HG02588 (cell line): ENCODE measurements at regions not wholly inside any gene's neighbourhood (a gene's known extent, or its start where the extent isn't known, plus 50 kb on each side); places are given as distances from the start of the nearest gene placed in this dataset.
"Not testable (repeated sequence)": the region's sequence is repeated elsewhere in the genome, so short reads cannot be mapped to it uniquely, and the experiment has no call there.

Source experiments
- ATAC-seq: cut with Tn5 transposase; IDR thresholded peaks from one replicate; pipeline ENCODE4 v1.9.1; 2021; ENCODE audit warnings: mild to moderate bottlenecking, moderate library complexity; ENCODE audit not compliant: unreplicated experiment

- ATAC-seq, result no peak
Observed at GRCh38 chr7:106563466-106564150, 97.3 kb downstream of the CCDC71L start.

GRCh38 chr7:106562711-106563366 lies 98.1 kb downstream of the CCDC71L start:
- no peak for ATAC-seq

GRCh38 chr7:106561666-106562411 lies 99.1 kb downstream of the CCDC71L start:
- peak; percentile 51 for ATAC-seq

GRCh38 chr7:106561151-106561550 lies 99.8 kb downstream of the CCDC71L start:
- ATAC-seq, result no peak

- ATAC-seq, result no peak
Observed at GRCh38 chr7:106560482-106560881, 100.5 kb downstream of the CCDC71L start.

- ATAC-seq, result not testable (repeated sequence)
Observed at GRCh38 chr7:106556244-106556643, 104.7 kb downstream of the CCDC71L start.

- ATAC-seq, result not testable (repeated sequence)
Observed at GRCh38 chr7:106554623-106555022, 106.3 kb downstream of the CCDC71L start.

- ATAC-seq, result no peak
Observed at GRCh38 chr7:106553446-106553836, 107.5 kb downstream of the CCDC71L start.

- ATAC-seq, result peak; percentile 97
Observed at GRCh38 chr7:106552645-106553445, 108.1 kb downstream of the CCDC71L start.

- ATAC-seq, result no peak
Observed at GRCh38 chr7:106551936-106552335, 109.0 kb downstream of the CCDC71L start.

GRCh38 chr7:106548491-106548890 lies 112.5 kb downstream of the CCDC71L start:
- ATAC-seq, result no peak

- ATAC-seq, result peak; percentile 66
Observed at GRCh38 chr7:106545275-106545674, 115.7 kb downstream of the CCDC71L start.

GRCh38 chr7:106543221-106543757 lies 117.7 kb downstream of the CCDC71L start:
- no peak for ATAC-seq

GRCh38 chr7:106542550-106543220 lies 118.3 kb downstream of the CCDC71L start:
- peak; percentile 69 for ATAC-seq

- ATAC-seq, result no peak
Observed at GRCh38 chr7:106538638-106539037, 122.3 kb downstream of the CCDC71L start.

GRCh38 chr7:106537119-106537518 lies 123.8 kb downstream of the CCDC71L start:
- ATAC-seq, result no peak

GRCh38 chr7:106536079-106536478 lies 124.9 kb downstream of the CCDC71L start:
- ATAC-seq, result no peak

- no peak for ATAC-seq
Observed at GRCh38 chr7:106535234-106535932, 125.6 kb downstream of the CCDC71L start.

- no peak for ATAC-seq
Observed at GRCh38 chr7:106534271-106534846, 126.6 kb downstream of the CCDC71L start.
